ENCODE measurements at regions not wholly inside any gene's neighbourhood (a gene's known extent, or its start where the extent isn't known, plus 50 kb on each side); places are given as distances from the start of the nearest gene placed in this dataset.

DNA sequence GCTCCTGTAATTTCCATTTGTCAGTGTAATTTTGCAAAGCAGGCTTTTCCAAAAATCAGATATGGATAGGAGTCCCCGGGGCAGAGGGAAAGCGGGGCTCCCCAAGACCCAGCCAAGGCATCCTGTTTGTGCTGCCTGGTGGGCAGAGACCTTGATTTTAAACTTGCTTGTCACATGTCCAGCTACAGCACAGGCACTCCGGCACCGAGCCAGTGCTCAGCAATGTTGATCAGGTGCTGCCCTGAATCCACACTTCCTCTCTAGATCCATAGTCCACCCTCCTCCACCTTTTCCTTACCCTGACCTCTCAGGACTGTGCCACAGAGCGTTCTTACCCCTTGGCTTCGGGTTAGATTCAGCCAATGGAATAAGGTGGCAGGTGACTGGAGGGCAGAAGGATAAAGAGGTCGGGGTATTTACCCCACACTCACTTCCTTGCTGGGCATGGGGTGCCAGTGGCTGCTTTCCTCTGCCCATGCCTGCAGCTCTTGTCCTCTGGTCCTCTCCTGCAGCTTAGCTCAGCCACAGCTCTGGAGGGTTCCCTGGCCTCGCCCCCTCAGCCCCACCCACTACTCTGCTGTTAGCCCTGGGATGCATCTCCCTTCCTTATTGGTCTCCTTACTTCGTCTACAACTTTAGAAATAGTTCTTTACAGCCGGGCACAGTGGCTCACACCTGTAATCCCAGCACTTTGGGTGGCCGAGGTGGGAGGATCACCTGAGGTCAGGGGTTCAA, 80.1 kb downstream of the IRF2BPL start:
- no peak for DNase-seq

DNA sequence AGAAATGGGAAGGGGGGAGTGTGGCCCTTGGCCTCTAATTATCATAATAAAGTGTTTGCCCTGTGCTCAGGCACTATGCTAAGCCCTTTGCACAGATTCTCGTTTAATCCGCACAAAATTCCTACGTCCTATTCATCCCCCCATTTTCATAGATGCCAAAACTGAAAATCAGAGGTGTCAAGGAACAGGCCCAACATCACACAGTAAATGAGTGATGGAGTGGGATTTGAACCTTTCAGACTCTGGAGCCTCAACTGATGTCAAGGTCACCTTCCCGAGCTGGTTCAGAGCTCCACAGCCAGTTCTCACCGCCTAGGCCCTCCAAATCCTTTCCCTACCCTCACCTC, 80.7 kb downstream of the IRF2BPL start:
- DNase-seq: no peak

DNA sequence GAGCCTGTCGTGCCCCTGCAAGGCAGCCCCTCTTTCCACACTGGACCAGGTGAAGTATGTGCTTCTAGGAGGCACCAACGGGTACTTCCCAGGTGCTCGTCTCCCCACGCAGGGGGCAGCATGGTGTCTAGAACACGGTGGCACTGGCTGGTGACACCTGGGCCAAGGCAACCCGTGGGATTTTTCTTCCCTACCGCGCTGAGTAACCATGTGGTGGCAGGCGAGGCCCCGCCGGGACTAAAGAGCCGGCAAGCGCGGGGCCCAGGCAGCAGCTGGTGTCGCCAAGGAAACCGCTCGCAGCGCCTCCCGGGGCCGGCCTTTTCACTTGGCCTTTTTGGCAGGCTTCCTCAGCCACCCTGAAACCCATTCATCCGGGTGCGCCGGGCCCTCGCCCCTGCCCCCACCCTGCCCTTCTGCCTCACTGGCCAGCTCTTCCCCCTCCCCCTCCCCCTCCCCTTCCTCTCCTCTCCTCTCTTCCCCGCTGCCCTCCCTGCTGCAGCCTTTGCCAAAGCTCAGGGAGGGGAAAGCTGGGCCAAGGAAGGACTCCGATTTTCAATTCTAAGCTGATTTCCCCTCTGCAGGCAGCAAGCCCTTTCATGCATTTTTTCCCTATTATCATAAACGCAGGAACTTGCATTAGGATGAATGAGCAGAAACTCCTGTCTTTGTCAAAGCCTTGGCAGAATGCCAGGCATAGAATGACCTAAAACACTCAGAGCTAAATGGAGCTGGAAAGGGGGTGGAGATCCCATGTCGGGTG, 81.2 kb downstream of the IRF2BPL start:
- peak; percentile 98 for DNase-seq

DNA sequence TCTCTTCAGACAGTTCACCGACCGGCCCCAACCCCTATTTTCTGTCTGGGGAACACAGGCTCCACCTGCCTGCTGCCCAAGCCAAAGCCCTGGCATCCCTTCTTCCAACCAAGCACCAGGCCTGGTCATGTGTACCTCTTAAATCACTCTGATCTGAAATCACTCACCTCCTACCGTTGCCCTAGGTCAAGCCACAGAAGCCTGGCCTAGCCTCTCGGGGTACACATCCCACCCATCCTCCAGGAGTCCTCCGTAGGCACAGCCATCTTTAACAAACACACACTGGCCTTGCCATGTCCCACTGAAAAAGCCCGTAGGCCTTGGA, 81.8 kb downstream of the IRF2BPL start:
- DNase-seq: no peak

DNA sequence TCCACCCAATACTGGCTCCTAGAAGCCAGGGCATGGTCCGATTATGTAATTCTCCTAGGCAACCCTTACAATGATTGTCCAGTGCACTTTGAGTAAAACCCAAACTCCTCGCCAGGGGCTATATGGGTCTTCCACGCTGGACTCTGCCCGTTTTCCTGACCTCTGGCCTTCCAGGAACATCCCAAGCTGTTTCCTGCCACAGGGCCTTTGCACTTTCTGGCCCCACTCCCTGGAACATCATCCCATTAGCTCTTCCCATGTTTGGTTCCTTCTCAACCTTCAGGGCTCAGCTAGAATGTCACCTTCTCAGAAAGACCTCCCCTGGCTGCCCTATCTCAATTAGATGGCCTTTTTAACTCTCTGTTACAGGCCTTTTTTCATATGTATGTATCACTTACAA, 85.4 kb downstream of the IRF2BPL start:
- no peak for DNase-seq

DNA sequence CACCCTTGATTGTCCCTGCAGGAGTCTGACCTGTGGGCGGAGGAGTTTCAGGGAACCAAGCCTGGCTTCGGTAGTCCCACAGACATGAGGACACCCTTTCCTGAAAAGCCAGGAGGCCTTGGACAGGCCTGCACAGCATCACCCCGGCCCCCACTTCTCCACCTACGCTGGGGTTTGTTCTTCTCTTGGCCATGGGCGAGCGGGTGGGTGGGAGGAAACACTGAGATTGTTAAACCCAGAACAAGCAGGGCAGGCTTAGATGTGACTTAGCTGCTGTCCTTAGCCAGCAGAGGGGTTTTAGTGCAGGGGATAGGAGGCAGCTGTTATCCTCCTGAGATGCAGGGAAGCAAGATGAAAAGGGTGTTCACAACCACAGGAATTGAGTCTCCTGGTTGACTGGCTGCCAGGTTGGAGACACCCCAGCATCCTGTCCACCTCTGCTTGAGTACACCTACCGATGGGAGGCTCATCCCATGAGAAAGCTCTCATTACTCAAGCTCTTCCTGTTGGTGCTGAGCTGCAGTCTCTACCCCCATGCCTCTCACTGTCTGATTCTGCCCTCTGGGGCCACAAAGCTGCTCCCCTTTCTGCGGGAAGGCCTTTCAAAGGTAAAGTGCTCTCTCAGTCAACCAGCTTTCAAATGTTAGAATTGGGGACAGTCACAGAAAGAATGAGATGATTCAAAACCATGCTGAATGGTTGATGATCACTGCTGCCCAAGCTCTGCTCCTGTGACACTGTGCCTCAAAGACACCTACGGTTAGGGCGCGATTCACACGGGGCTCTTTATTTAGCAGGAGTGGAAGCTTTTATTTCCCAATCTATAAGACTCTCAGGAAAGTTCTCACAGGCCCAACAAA, 86.3 kb downstream of the IRF2BPL start:
- DNase-seq: no peak

DNA sequence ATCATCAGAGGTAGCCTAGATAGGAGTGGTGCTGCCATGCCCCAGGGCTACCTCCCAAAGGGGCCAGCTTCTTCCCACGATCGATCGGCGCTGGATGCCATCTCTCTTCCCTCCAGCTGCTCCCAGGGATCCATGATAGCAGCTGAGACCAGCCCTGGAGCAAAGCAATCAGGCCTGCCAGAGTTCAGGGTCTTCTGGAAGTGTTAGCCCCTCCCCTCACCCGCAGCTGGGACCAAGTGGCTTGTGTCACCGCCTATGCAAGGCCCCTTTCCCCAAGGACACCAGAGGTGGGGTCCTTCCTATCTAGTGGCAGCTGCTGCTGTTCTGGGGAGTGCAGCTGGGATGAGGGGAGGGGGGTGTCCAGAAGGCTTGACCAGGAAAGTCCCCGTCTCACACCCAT, 87.0 kb downstream of the IRF2BPL start:
- no peak for DNase-seq

DNA sequence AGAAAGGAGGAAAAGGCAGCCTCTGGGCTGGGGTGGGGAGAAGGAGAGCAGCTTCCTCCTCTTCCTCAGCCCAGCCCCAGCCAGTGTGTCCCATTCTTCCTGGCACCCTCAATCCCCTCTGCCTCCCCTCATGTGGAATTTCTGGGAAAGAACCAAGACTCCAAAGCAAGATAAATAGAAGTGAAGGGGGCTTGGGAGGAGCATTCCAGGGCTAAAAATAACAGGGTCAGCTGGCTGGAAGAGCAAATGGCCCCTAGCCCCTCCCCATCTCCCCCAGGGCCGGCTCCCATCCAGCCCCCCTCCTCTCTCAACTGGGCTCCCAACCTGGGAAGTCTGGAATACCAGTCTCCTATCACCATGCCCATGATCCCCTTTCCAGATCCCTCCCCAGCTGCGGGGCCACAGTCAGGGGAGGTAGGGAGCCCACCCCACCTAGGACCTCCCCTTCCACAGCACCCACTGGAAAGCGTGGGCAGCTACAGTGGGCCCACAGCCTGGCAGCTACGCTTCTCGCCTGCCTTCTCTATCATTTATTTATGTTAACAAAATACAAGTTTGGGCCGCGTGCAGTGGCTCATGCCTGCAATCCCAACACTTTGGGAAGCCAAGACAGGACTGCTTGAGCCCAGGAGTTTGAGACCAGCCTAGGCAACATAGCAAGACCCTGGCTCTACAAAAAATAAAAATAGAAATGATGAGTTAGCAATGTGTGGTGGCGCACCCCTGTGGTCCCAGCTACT, 88.3 kb downstream of the IRF2BPL start:
- no peak for DNase-seq

DNA sequence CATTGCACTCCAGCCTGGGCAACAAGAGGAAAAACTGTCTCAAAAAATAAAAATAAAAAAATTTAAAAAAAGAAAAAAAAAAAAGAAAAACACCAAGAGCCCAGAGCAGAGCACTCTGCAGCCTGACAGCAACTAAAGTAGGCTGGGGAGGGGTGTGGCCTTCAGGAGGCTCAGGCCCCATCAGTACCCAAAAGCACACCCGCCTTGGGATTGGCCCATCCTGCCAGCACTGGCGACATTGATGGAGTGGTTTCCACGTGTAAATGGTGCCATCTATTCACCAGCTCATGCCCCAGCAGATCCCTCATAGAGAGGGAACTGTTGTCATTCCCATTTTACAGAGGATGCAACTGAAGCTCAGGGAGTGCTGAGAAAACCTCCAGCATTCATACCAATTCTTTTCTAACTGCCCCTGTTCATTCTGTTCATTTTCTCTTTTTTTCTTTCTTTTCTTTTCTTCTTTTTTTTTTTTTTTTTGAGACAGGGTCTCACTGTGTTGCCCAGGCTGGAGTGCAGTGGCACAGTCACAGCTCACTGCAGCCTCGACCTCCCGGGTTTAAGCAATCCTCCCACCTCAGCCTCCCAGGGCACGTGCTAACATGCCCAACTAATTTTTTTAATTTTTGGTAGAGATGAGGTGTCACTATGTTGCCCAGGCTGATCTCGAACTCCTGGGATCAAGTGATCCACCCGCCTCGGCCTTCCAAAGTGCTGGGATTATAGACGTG, 89.3 kb downstream of the IRF2BPL start:
- no peak for DNase-seq

DNA sequence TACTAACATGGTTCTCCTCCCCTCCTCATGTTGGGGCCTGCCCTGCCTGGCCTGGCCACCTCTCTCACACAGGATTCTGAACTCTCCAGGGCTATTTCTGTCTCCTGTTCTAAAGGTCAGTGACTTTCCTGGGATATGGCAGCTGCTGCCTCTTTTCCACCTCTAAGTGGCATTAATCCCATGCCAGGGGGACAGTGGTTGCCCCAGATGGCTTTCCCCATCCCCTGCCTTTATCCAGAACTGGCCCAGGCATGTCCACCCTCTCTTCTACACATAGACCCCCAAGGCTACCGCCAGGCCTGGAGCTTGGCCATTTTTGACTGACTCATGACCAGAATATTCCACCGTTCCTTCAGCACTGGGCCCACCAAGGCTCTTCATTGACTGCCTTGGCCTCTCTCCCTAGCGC, 90.4 kb downstream of the IRF2BPL start:
- DNase-seq: no peak

DNA sequence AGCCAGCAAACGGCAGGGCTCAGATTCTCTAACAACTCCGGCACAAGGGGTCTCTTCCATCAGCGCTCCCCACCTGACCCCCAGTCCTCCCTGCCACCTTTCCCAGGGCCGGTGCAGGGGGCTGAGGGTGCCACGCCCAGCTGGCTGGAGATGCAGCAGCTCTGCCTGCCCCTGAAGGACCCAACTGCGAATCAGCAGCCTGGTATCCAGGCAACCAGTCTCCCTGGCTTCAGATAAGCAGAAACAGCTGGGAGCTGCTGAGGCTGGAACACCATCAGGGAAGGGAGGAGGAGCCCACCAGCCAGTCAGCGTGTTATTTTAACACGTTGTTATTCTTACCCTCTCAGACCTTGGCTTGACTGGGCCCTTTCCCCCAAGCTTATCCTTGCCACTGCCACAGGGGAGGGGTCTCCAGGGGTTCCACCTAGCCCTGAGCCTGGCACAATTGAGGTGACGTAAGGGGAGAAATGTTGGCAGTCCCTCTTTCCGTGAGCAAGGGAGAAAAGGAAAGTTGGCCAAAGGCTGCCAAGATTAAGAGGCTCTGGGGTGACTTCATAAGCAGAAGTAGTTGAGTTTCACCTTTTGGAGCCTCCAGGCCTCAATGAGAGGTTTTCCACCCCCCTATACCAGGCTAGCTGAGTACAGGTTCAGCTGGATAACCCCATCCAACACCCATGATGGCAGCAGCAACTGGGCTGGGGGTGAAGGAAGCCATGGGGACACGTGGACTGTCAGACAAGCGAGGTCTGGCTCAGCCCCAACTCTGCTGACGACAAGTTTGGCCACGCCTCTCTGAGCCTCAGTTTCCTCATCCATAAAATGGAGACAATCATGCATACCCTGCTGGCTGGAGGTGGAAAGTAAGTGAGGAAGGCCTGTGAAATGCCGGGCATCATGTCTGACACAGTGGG, 91.1 kb downstream of the IRF2BPL start:
- peak; percentile 86 for DNase-seq

DNA sequence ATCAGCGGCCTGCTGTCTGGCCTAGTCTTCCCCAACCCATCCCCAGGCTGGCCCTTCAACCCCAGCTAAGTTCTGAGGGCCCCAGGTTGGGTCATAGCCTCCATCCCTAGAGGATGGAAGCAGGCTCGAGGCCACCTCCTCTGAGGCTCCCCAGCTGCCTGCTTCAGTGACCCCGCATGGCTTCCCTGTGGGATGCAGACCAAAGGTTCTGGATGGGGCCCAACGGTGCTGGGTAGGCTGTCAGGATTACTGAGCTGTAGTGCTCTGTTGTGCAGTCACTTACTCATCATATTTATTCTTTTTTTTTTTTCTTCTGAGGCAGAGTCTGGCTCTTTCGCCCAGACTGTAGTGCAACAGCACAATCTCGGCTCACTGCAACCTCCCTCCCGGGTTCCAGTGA, 92.0 kb downstream of the IRF2BPL start:
- no peak for DNase-seq

DNA sequence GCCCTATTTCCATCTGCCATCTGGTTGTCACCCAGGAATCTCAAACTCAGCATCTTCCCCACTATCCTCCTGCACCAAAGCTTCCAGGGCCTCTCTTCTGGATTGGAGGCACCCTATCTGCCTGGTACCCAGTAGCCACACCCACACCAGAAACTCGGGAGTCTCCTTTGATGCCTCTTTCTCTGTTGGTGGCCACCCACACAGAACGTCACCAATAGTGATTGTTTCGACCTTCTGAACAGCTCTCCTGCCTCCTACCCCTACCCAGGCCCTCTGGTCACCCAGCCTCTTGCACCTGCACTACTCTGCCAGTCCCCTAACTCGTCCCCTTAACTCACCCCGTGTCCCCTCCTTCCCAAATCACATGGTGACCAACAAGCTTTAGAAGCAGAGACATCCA, 95.0 kb downstream of the IRF2BPL start:
- DNase-seq: no peak

DNA sequence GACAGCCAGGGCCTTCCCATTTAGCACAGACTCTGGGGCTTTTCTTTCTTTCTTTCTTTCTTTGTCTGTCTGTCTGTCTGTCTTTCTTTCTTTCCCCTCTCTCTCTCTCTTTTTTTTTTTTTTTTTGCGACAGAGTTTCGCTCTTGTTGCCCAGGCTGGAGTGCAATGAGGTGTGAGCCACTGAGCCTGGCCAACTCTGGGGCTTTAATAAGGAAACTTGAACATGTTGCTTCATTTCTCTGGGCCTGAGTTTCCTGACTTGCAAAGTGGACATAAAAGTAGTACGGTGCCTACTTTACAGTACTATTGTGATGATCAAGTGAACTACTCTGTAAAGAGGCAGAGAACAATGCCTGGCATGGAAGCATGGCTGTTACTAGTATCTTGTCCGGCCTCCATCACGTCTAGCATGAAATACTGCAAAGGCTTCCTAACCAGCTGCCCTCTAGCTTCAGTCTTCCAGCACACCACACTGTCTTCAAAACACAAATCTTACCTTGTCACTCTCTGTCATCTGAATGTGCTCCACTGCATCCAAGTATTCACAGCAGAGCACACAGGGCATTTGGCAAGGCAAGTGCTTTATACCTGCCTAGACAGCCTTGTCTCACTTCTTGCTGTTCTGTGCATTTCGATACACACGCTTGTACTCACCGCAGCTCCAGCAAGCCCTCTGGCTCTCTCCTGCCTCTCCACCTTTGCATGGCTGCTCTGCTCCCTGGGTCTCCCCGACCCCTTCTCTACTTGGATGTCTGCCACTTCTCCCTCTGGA, 96.7 kb downstream of the IRF2BPL start:
- no peak for DNase-seq

DNA sequence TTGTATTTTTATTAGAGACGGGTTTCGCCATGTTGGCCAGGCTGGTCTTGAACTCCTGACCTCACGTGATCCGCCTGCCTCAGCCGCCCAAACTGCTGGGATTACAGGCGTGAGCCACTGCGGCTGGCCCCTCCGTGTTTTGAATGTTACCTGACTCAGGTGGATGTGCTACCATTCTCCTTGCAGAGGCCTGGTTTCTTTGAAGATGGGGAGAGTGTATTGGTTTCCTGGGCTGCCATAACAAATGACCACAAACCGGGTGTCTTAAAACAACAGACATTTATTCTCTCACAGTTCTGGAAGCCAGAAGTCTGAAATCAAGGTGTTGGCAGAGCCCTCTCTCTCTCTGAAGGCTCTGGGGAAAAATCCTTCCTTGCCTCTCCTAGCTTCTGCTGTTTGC, 98.0 kb downstream of the IRF2BPL start:
- no peak for DNase-seq

DNA sequence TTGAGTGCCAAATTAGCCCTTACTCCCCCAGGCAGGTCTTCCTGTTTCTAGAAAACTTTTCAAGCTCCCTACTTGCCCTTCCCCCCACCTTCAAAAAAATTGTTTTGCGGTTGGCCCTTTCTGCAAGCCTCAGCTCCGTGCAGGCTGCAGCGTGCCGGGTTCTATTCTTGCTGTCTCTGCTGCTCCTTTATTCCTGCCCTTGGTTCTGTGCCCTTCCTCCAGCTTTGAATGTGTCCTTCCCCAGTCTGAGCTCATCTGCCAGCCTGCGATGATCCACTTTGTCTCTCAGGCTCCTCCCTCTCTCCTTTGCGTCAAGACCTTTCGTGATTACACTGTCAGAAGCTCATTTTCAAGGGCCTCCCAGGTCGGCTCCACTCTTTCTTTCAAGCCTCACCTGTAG, 98.6 kb downstream of the IRF2BPL start:
- no peak for DNase-seq

DNA sequence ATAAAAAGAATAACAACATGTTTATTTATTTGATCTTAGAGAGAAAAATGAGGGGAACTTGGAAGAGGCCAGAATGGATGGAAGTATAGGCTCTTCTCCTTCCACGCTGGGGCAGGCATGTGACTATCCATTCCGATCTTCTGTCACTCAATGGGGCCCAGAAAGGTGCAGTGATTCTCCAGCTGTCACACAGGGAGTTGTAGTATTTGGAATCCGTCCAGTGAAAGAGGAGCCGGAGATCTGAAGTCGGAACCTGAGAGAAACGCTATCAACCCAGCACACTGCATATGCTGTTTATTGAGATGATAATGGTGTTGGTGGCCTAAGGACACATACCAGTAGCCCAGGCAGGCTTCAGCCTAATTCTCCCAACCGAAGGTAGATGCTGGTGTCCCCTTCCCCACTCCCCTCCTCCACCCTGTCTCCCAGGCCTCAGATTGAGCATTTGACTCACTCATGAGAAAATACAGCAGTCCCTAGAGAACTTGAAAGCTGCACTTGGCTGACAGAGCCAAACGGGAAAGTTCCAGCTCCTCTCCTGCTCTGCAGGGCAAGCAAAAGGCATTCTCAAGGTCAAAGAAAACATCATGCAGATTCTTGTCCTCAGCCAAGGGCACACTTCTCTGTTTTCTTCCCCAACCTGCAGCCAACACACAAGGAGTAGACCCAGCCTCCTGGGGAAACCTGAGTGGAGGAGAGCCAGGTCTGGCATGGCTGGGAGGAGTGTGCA, 100.4 kb downstream of the IRF2BPL start:
- DNase-seq: no peak

DNA sequence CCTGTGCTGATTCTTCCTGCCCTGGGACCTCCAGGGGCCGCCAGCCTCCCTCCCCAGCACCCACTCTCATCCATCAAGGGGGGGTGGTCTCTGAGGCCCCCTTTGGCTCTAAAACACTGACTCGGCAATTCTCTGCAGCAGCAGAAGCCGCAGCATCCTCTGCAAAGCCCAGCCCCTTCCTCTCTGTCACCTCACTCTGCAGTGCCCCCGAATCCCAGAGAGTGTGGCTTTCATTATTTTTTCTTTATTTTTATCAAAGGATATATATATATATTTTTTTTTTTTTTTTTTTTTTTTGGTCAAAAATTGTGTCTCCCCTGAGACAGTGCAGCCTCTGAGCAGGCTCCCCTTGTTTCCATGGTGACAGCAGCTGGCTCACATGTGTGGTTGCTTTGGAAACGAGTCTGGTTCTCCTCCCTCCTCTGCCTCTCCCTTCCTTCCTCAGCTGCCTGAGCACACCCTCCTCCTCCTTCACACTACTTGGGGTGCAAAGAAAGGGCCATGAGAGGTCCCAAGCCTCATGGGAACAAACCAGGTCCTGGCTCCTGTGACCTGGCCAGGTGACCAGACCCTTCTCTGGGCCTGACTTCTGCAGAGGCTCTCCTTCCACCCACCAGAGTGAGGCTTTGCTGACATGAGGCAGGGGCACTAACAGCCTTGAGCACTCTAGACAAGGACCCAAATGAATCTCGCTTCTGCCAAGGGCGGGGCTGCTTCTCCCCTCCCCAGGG, 100.5 kb downstream of the LRRC74A start:
- peak; percentile 75 for DNase-seq

DNA sequence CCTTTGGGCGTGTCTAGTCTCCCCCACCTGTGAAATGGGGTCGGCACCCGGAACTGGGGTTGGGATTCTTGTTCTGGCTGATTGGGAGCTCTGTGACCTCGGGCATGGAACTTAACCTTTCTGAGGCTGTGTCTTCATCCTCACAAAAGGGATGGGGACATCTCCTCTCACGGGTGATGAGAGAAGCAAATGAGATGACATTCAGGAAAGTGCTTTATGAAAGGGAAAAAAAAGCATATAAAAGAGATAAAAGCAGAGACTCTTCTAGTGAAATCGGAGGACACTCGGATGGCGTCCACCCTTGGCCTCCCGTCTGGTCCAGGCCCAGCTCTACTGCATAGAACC, 98.9 kb downstream of the LRRC74A start:
- no peak for DNase-seq
